ENCODE measurements at regions not wholly inside any gene's neighbourhood (a gene's known extent, or its start where the extent isn't known, plus 50 kb on each side); places are given as distances from the start of the nearest gene placed in this dataset.

GRCh38 chr5:87944553-87945285 is 323.9 kb downstream of the TMEM161B start:
- no peak overlapping the region for H3K4me3 ChIP-seq
- ATAC-seq (no peak), FAIRE-seq (no peak), DNase-seq (ENCODE audit: low read depth, low spot score) (no peak)
- no peaks in the 10 kb centered on the region for H3K4me1 ChIP-seq (ENCODE audit: control insufficient read depth, insufficient read depth, low read length)
- H3K27ac ChIP-seq (ENCODE audit: control insufficient read depth, insufficient read depth) = no peak overlapping the region
- intact Hi-C loops (cut with micrococcal nuclease; ENCODE audit: unreplicated experiment) (no loop called here), in situ Hi-C loops (cut with MboI) (no loop called here)
- no peaks in the 10 kb centered on the region for H3K9me3 ChIP-seq (replicated peaks; ENCODE audit: control insufficient read depth, insufficient read depth, low read length)
- ChIA-PET POLR2A (interaction anchor here (0.7 kb wide), 1 partner anchor 16 kb away, joined by 3 read pairs; no protein-coding TSS in a partner anchor), CTCF (interaction anchor here (1.1 to 1.6 kb wide), 2 partner anchors 11 to 748 kb away, joined by 3 read pairs; no protein-coding TSS in a partner anchor), RAD21 (ENCODE audit: unreplicated experiment) (no interaction called here), SMC1A (ENCODE audit: uncharacterized antibody, unreplicated experiment) (interaction anchor here (0.9 to 1.2 kb wide), 4 partner anchors 15 to 540 kb away, joined by 3 read pairs; no protein-coding TSS in a partner anchor)
- BruUV-seq (replicated peaks) = no TSS peak
- H4K20me1 ChIP-seq (ENCODE audit: control insufficient read depth, insufficient read depth) = no peaks in the 10 kb centered on the region
- H2AFZ ChIP-seq (ENCODE audit: control insufficient read depth, low read depth, low read length) = no peak overlapping the region
- no peak overlapping the region for H3K9ac ChIP-seq (ENCODE audit: control insufficient read depth, insufficient read depth, low read length)
- H3K4me2 ChIP-seq (ENCODE audit: control insufficient read depth, insufficient read depth) = no peak overlapping the region
- 16% methylated on average over 9 of the region's 9 CpGs for WGBS (ENCODE audit: insufficient coverage, insufficient replicate concordance, low lambda C conversion rate, missing lambda C conversion rate)
- TF ChIP-seq NFIC (IDR thresholded peaks at IDR 0.05; ENCODE audit: low read depth, low read length) = no peak
- no peaks in the 10 kb centered on the region for H3K27me3 ChIP-seq (replicated peaks in 1 of 2; ENCODE audit: control insufficient read depth in 2 of 2, insufficient read depth in 2 of 2, low read length in 1 of 2)
- no peaks in the 10 kb centered on the region for H3K79me2 ChIP-seq (ENCODE audit: control insufficient read depth, insufficient read depth, low read length)
- no peaks in the 10 kb centered on the region for H3K36me3 ChIP-seq (ENCODE audit: control insufficient read depth in 2 of 2, insufficient read depth in 2 of 2, low read length in 1 of 2)

GRCh38 chr5:87940775-87941174 is 327.9 kb downstream of the TMEM161B start:
- no peak overlapping the region for H3K4me2 ChIP-seq (ENCODE audit: control insufficient read depth, insufficient read depth)
- no peak overlapping the region for H3K9ac ChIP-seq (ENCODE audit: control insufficient read depth, insufficient read depth, low read length)
- H3K27me3 ChIP-seq (replicated peaks in 1 of 2; ENCODE audit: control insufficient read depth in 2 of 2, insufficient read depth in 2 of 2, low read length in 1 of 2) = no peaks in the 10 kb centered on the region
- ChIA-PET POLR2A (no interaction called here), SMC1A (ENCODE audit: uncharacterized antibody, unreplicated experiment) (no interaction called here), CTCF (no interaction called here), RAD21 (ENCODE audit: unreplicated experiment) (no interaction called here)
- H3K27ac ChIP-seq (ENCODE audit: control insufficient read depth, insufficient read depth) = no peak overlapping the region
- DNase-seq (ENCODE audit: low read depth, low spot score) (no peak), ATAC-seq (no peak), FAIRE-seq (no peak)
- H3K9me3 ChIP-seq (replicated peaks; ENCODE audit: control insufficient read depth, insufficient read depth, low read length) = no peaks in the 10 kb centered on the region
- TF ChIP-seq CBX3 (IDR thresholded peaks at IDR 0.05; ENCODE audit: borderline replicate concordance, low read depth) (no peak), E4F1 (IDR thresholded peaks at IDR 0.05; ENCODE audit: borderline replicate concordance, partially characterized antibody) (no peak), NKRF (conservative IDR thresholded peaks at IDR 0.05) (no peak), ATF7 (IDR thresholded peaks at IDR 0.05; ENCODE audit: low read depth) (no peak), MXI1 (IDR thresholded peaks at IDR 0.05; ENCODE audit: low read depth, low read length) (no peak), ZSCAN29 (IDR thresholded peaks at IDR 0.05) (no peak), FOXM1 (IDR thresholded peaks at IDR 0.05; ENCODE audit: low read depth, low read length) (no peak), ESRRA (IDR thresholded peaks at IDR 0.05; ENCODE audit: low read length) (no peak)
- BruUV-seq (replicated peaks) = no TSS peak
- H3K79me2 ChIP-seq (ENCODE audit: control insufficient read depth, insufficient read depth, low read length) = no peaks in the 10 kb centered on the region
- H2AFZ ChIP-seq (ENCODE audit: control insufficient read depth, low read depth, low read length) = no peak overlapping the region
- H3K36me3 ChIP-seq (ENCODE audit: control insufficient read depth in 2 of 2, insufficient read depth in 2 of 2, low read length in 1 of 2) = no peaks in the 10 kb centered on the region
- no peaks in the 10 kb centered on the region for H4K20me1 ChIP-seq (ENCODE audit: control insufficient read depth, insufficient read depth)
- in situ Hi-C loops (cut with MboI) = no loop called here
- intact Hi-C loops (cut with micrococcal nuclease; ENCODE audit: unreplicated experiment) = no loop called here
- WGBS (ENCODE audit: insufficient coverage, insufficient replicate concordance, low lambda C conversion rate, missing lambda C conversion rate) = 2% methylated on average over 4 of the region's 4 CpGs
- no peak overlapping the region for H3K4me3 ChIP-seq
- H3K4me1 ChIP-seq (ENCODE audit: control insufficient read depth, insufficient read depth, low read length) = no peaks in the 10 kb centered on the region

Data from GM12878 (cell line).